NT2/D1 (cell line): ENCODE measurements at regions not wholly inside any gene's neighbourhood (a gene's known extent, or its start where the extent isn't known, plus 50 kb on each side); places are given as distances from the start of the nearest gene placed in this dataset.
"Not testable (repeated sequence)": the region's sequence is repeated elsewhere in the genome, so short reads cannot be mapped to it uniquely, and the experiment has no call there.

ENCODE experiments used
- DNase-seq: peaks from one replicate; pipeline ENCODE4 v3.0.0-alpha.2; 2011; ENCODE audit warnings: low read depth, low spot score
- H3K27me3 ChIP-seq: 2 replicates; pipeline ENCODE4 v1.6.0; 2011; ENCODE audit warnings: mild to moderate bottlenecking; ENCODE audit not compliant: insufficient read length, insufficient read depth
- H3K36me3 ChIP-seq: 2 replicates; pipeline ENCODE4 v1.6.1; 2011; ENCODE audit warnings: mild to moderate bottlenecking, low read length, mixed read lengths; ENCODE audit not compliant: insufficient read depth, insufficient read length
- H3K4me1 ChIP-seq: 2 replicates; pipeline ENCODE4 v1.5.1; 2011; ENCODE audit not compliant: insufficient read depth, insufficient read length
- H3K4me3 ChIP-seq: 2 replicates; pipeline ENCODE4 v1.5.1; 2011; ENCODE audit warnings: low read depth; ENCODE audit not compliant: insufficient read length
- H3K9ac ChIP-seq: 2 replicates; pipeline ENCODE4 v1.6.0; 2011; ENCODE audit warnings: low read depth; ENCODE audit not compliant: insufficient read length
- H3K9me3 ChIP-seq: 2 replicates; pipeline ENCODE4 v1.5.1; 2011; ENCODE audit warnings: mild to moderate bottlenecking, low read length; ENCODE audit not compliant: insufficient read depth

DNA sequence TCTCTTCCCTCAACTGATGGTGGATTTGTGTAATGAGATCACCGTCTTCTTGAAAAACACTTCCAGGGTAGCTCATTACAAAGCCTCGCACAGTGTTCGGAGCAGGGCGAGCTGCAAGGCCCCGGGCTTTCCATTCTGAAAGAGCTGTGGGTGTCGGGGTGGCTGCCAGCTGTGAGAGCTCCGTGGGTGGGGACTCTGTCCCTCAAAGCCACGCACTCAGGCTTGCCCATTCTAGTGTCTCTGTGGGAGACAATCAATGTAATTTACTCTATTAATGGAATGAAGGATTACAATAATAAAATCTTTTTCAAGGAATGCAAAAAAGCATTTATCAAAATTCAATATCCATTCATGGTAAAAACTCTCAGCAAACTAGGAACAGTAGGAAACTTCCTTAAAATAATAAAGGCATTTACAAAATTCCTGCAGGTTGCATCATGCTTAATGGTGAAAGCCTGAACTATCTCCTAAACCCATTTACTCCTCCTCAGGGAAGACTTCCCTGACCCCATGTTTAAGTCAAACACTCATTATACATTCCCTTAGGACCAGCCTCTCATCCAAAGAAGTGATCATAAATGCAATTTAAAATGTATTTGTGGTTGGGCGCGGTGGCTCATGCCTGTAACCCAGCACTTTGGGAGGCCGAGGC is 224.5 kb upstream of the PLGLB1 start:
- H3K9me3 ChIP-seq, H3K4me1 ChIP-seq, DNase-seq, H3K27me3 ChIP-seq, H3K9ac ChIP-seq, H3K4me3 ChIP-seq, H3K36me3 ChIP-seq: not testable (repeated sequence)

DNA sequence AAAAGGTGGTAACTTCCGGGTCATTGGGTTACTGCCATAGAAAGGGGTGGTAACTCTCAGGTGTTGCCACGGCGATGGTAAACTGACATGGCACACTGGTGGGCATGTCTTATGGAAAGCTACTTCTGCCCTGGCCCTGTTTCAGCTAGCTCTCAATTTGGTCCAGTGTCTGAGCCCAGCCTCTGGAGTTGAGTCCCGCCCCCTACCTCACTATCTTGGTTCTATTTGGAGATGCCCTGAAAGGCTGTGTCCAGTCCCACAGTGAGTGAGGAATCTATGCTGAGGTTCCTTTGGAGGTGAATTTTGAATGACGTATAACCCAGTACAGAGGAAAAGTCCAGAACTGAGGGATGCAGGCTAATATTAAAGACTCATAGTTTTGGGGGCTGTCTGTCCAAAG is 230.4 kb upstream of the PLGLB1 start:
- H3K9me3 ChIP-seq, H3K4me1 ChIP-seq, H3K36me3 ChIP-seq, H3K9ac ChIP-seq, DNase-seq, H3K4me3 ChIP-seq, H3K27me3 ChIP-seq: not testable (repeated sequence)

DNA sequence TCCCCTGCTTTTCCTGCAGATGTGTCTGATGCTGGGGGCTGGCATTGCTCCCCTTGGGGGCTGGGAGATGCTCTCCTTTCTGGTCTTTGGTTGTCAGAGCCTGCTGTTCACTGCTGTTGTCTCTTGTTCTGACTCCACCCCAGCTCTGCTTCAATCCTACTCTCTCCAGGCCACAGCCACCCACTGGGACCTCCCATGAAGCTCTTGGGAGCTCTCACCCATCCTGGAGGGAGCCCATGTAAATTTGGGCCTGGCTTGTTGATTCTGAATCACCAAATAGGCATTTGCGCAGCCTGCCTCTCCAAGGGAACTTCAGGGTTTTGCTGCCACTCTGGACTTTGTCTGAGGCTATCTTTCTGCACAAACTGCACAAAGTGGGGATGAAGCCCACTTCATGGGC is 232.9 kb upstream of the PLGLB1 start:
- H3K27me3 ChIP-seq, H3K9me3 ChIP-seq, H3K9ac ChIP-seq, H3K4me3 ChIP-seq, H3K36me3 ChIP-seq, H3K4me1 ChIP-seq, DNase-seq: not testable (repeated sequence)

DNA sequence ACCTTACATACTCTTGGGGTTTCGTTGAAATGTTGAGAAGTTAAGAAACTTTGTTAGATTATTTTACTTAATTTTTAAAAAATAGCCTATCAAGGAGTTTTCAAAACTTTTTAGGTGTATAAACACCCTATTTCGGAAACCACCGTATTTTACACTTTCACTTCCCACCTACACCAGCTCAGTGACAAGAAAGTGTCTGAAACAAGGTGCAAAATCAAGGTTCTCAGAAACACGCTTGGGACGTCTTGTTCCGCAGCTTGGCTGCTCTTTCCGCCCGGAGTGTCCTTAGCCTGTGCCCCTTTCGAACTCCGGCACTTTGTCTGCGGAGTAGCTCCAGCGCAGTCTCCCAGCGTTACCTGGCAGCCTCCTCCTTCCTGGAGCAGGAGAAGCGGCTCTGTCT is 233.8 kb upstream of the PLGLB1 start:
- not testable (repeated sequence) for H3K27me3 ChIP-seq, DNase-seq, H3K9me3 ChIP-seq, H3K36me3 ChIP-seq, H3K4me3 ChIP-seq, H3K4me1 ChIP-seq, H3K9ac ChIP-seq

DNA sequence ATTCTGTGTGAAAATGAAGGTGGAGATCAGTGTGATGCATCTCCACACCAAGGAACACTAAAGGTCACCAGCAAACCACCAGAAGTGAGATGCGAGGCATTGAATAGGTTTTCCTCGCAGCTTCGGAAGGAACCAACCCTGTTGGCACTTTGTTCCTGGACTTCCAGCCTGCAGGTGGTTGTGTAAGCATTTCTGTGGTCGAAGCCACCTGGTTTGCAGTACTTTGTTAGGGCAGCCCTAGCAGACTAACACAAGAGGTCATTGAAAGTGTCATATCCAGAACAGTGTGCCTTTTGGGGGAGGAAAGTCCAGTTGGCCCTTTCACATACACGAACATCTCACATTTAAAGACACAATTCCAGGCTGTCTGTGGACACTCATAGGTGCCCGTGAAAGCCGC is 237.2 kb upstream of the PLGLB1 start:
- not testable (repeated sequence) for H3K36me3 ChIP-seq, H3K4me1 ChIP-seq, H3K4me3 ChIP-seq, H3K27me3 ChIP-seq, DNase-seq, H3K9ac ChIP-seq, H3K9me3 ChIP-seq

GRCh38 chr2:87262184-87262702 is 240.6 kb upstream of the PLGLB1 start:
- not testable (repeated sequence) for H3K9ac ChIP-seq, H3K9me3 ChIP-seq, DNase-seq, H3K27me3 ChIP-seq, H3K36me3 ChIP-seq, H3K4me3 ChIP-seq, H3K4me1 ChIP-seq

GRCh38 chr2:87263868-87264518 is 242.3 kb upstream of the PLGLB1 start:
- not testable (repeated sequence) for H3K4me1 ChIP-seq, H3K4me3 ChIP-seq, H3K9me3 ChIP-seq, H3K9ac ChIP-seq, H3K36me3 ChIP-seq, H3K27me3 ChIP-seq, DNase-seq

DNA sequence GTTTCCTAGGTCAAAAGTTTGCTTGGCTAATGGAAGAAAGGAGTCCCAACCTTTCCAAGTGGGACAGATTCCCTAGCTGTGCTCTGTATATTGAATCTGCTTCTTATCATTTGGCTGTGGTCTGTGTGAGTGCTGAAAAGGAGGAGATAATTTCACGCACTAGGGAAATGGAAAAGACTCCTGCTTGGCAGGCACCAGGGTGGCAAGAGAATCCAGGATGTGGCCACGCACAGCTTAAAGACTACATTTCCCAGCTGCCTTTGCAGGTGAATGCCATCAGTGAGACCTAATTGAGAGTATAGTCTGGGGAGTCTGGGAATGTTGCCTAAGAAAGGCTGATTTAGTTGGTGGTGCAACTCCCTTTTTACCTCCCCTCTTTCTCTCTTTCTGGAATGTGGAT is 253.5 kb upstream of the PLGLB1 start:
- H3K4me3 ChIP-seq, H3K4me1 ChIP-seq, H3K9ac ChIP-seq, DNase-seq, H3K9me3 ChIP-seq, H3K36me3 ChIP-seq, H3K27me3 ChIP-seq: not testable (repeated sequence)

GRCh38 chr2:87275974-87276629 is 254.5 kb upstream of the PLGLB1 start:
- not testable (repeated sequence) for DNase-seq, H3K4me3 ChIP-seq, H3K4me1 ChIP-seq, H3K9me3 ChIP-seq, H3K9ac ChIP-seq, H3K36me3 ChIP-seq, H3K27me3 ChIP-seq

GRCh38 chr2:87276673-87277072 is 255.0 kb upstream of the PLGLB1 start:
- not testable (repeated sequence) for H3K9me3 ChIP-seq, H3K4me3 ChIP-seq, H3K4me1 ChIP-seq, H3K36me3 ChIP-seq, H3K9ac ChIP-seq, DNase-seq, H3K27me3 ChIP-seq

DNA sequence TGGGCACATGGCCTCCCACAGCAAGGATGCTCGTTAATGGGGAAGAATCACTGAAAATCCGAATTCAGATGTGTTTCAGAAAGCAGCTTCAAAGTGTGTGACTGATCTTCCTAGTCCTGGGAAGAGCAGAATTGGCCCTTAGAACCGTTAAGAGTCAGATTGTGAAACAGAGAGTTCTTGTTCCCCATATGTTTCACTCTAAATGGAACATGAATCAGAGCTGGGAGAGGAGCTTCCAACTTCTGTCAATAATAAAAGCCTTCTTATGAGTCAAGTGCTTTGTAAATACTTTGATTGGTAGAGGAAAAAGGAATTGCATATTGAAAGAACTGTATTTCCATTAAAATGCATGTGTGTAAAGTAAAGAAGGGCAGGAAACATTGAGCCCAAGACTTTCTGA is 256.1 kb upstream of the PLGLB1 start:
- H3K9ac ChIP-seq, H3K4me1 ChIP-seq, DNase-seq, H3K4me3 ChIP-seq, H3K27me3 ChIP-seq, H3K36me3 ChIP-seq, H3K9me3 ChIP-seq: not testable (repeated sequence)
